ENCODE measurements at regions not wholly inside any gene's neighbourhood (a gene's known extent, or its start where the extent isn't known, plus 50 kb on each side); places are given as distances from the start of the nearest gene placed in this dataset.

DNA sequence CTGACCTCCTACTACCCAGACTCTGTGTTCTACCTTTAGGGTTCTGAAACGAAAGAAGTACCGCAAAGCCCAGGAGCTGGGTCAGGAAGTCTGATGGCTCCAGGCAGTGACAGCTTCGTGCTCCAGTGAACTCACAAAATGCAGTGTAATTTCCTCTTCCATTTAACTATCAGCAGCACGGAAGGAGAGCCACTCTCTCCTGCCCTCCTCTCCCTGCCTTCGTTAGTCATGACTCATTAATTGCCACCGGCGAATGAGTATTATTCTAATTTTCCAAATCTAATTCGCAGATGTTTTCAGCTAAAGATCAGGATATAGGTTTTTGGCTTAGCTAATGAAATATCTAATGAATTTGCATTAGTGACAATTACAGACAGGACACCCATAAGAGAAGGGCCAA lies 1262.0 kb downstream of the TYW1 start:
- ChIA-PET CTCF (no interaction called here), POLR2A (ENCODE audit: unreplicated experiment) (no interaction called here)
- Histone ChIP-seq H3K9me3 (ENCODE audit: control insufficient read depth, insufficient read depth, low read length) (peaks cover 16% of the 10 kb centered on the region), H3K4me3 (ENCODE audit: insufficient read depth, low read depth, low read length) (no peak overlapping the region), H3K27me3 (ENCODE audit: control insufficient read depth, insufficient read depth, low read length) (no peaks in the 10 kb centered on the region), H3K4ac (ENCODE audit: low read depth, low read length) (no peak overlapping the region), H4K20me1 (ENCODE audit: insufficient read depth, low read length) (no peaks in the 10 kb centered on the region), H2AFZ (replicated peaks; ENCODE audit: low read length, poor library complexity) (no peak overlapping the region), H3K18ac (ENCODE audit: low read depth, low read length) (no peak overlapping the region), H3K9me1 (ENCODE audit: insufficient read depth, low read length) (no peaks in the 10 kb centered on the region), H3K23ac (ENCODE audit: low read depth, low read length) (no peak overlapping the region), H2BK20ac (ENCODE audit: low read depth, low read length) (no peak overlapping the region), H3K27ac (ENCODE audit: insufficient read depth, low read length) (no peak overlapping the region), H4K5ac (ENCODE audit: low read depth, low read length) (no peak overlapping the region), H4K91ac (ENCODE audit: insufficient read depth, low read depth, low read length) (no peak overlapping the region), H3K36me3 (ENCODE audit: control insufficient read depth, insufficient read depth, low read length) (no peaks in the 10 kb centered on the region), H3K9ac (ENCODE audit: low read depth, low read length) (no peak overlapping the region), H2BK5ac (ENCODE audit: low read depth, low read length, poor library complexity, severe bottlenecking) (no peak overlapping the region), H3K56ac (ENCODE audit: extremely low read depth, insufficient read depth, low read length) (no peak overlapping the region), H3K4me1 (ENCODE audit: control insufficient read depth, insufficient read depth, low read length) (no peaks in the 10 kb centered on the region), H3K14ac (replicated peaks; ENCODE audit: low read depth, low read length) (no peak overlapping the region), H2BK15ac (ENCODE audit: low read depth, low read length) (no peak overlapping the region), H3K4me2 (ENCODE audit: low read depth, low read length) (no peak overlapping the region), H3K79me1 (ENCODE audit: low read depth in 1 of 2, low read length in 2 of 2) (no peaks in the 10 kb centered on the region), H2AK5ac (ENCODE audit: low read depth, low read length) (no peak overlapping the region), H4K8ac (ENCODE audit: low read depth in 2 of 2, low read length in 2 of 2) (no peak overlapping the region), H2AK9ac (replicated peaks; ENCODE audit: low read depth, low read length, poor library complexity) (peak overlapping the region; percentile 42), H2BK120ac (ENCODE audit: low read depth, low read length) (no peak overlapping the region)
- in situ Hi-C loops (cut with MboI; ENCODE audit: low sequenced_read_pairs) (no loop called here), dilution Hi-C loops (cut with HindIII; ENCODE audit: low sequenced_read_pairs, unreplicated experiment) (no loop called here), intact Hi-C loops (cut with micrococcal nuclease) (no loop called here)
- no CpG with 5 or more reads among the region's 8 CpGs for WGBS, 2 experiments (ENCODE audit: extremely low coverage in 2 of 2, insufficient read length in 1 of 2)
- no peak for ATAC-seq (ENCODE audit: low read depth)
- no TSS peak for BruUV-seq (replicated peaks)
- TF ChIP-seq CTCF (conservative IDR thresholded peaks at IDR 0.05; ENCODE audit: low read depth, low read length) (no peak), MAFK (IDR thresholded peaks at IDR 0.05; ENCODE audit: low read depth, low read length) (no peak), BHLHE40 (IDR thresholded peaks at IDR 0.05; ENCODE audit: low read depth, low read length) (no peak), SMC3 (IDR thresholded peaks at IDR 0.05; ENCODE audit: low read depth, low read length) (no peak), RAD21 (IDR thresholded peaks at IDR 0.05; ENCODE audit: low read length) (no peak)
- no peak for DNase-seq

Measured in IMR-90 (cell line).